H1 (cell line): ENCODE measurements at regions not wholly inside any gene's neighbourhood (a gene's known extent, or its start where the extent isn't known, plus 50 kb on each side); places are given as distances from the start of the nearest gene placed in this dataset.

Experiments used
- CTCF ChIA-PET: fragments of 300-600 bp; sonication (Branson Sonifier 250); formaldehyde crosslinking; loops from one replicate; lab custom pipeline; 2021; ENCODE audit not compliant: partially characterized antibody; lab: Charles Lee
- POLR2A ChIA-PET: fragments of 300-600 bp; sonication (Branson Sonifier 250); formaldehyde crosslinking; loops from one replicate; lab custom pipeline; 2021; ENCODE audit warnings: inconsistent platforms; ENCODE audit not compliant: partially characterized antibody; lab: Charles Lee
- DNase-seq, 2 experiments: peaks; one replicate each; pipeline versions ENCODE4 v3.0.0 to v3.0.0-alpha.2; 2010 to 2022; ENCODE audit warnings: low spot score in 2 of 2, low read depth in 1 of 2, mixed read lengths in 1 of 2
- FAIRE-seq: peaks from 2 replicates; lab custom pipeline; 2011; peaks lifted over from hg19 to GRCh38; lab: Jason Lieb, UNC
- H2AFZ ChIP-seq: 2 replicates; pipeline ENCODE4 v1.8.1; 2012; ENCODE audit warnings: low read length, inconsistent platforms
- H2AK5ac ChIP-seq: 2 replicates; pipeline ENCODE4 v1.6.1; 2013; ENCODE audit warnings: low read depth, low read length
- H2BK120ac ChIP-seq: replicated peaks from 2 replicates; pipeline ENCODE3; 2013; ENCODE audit warnings: low read depth, low read length, inconsistent platforms
- H2BK12ac ChIP-seq: 2 replicates; pipeline ENCODE4 v1.6.1; 2013; ENCODE audit warnings: low read depth, low read length
- H2BK15ac ChIP-seq: 2 replicates; pipeline ENCODE4 v1.6.1; 2013; ENCODE audit warnings: low read length
- H2BK20ac ChIP-seq: 2 replicates; pipeline ENCODE4 v1.6.1; 2013; ENCODE audit warnings: low read length
- H2BK5ac ChIP-seq: 2 replicates; pipeline ENCODE4 v1.6.1; 2013; ENCODE audit warnings: low read depth, low read length
- H3K14ac ChIP-seq: 2 replicates; pipeline ENCODE4 v1.6.1; 2013; ENCODE audit warnings: inconsistent platforms; ENCODE audit not compliant: insufficient read length
- H3K18ac ChIP-seq: 2 replicates; pipeline ENCODE4 v1.6.1; 2013; ENCODE audit warnings: low read length; ENCODE audit errors: extremely low read depth
- H3K23ac ChIP-seq: 2 replicates; pipeline ENCODE4 v1.6.1; 2013; ENCODE audit warnings: inconsistent platforms; ENCODE audit not compliant: insufficient read length
- H3K23me2 ChIP-seq: 2 replicates; pipeline ENCODE4 v1.6.1; 2013; ENCODE audit warnings: low read depth, low read length
- H3K27ac ChIP-seq: 2 replicates; pipeline ENCODE4 v1.6.1; 2011; ENCODE audit warnings: low read depth, low read length, inconsistent platforms
- H3K27me3 ChIP-seq, 4 experiments: replicated peaks in 1 of 4; 1 replicate in 1 of 4; 2 replicates in 3 of 4; pipeline versions ENCODE4 v1.6.1 to v1.8.1; 2011 to 2013; ENCODE audit warnings: low read length in 3 of 4, mild to moderate bottlenecking in 3 of 4, inconsistent platforms in 2 of 4, mixed read lengths in 2 of 4, moderate library complexity in 1 of 4; ENCODE audit not compliant: control insufficient read depth in 3 of 4, insufficient read depth in 3 of 4; ENCODE audit errors: extremely low read depth in 1 of 4
- H3K36me3 ChIP-seq, 4 experiments: 2 replicates each; pipeline versions ENCODE4 v1.6.1 to v1.8.1; 2011 to 2013; ENCODE audit warnings: mild to moderate bottlenecking in 4 of 4, low read length in 3 of 4, moderate library complexity in 2 of 4, control low read depth in 1 of 4, inconsistent platforms in 1 of 4; ENCODE audit not compliant: insufficient read depth in 4 of 4, control insufficient read depth in 2 of 4
- H3K4ac ChIP-seq: replicated peaks from 2 replicates; pipeline ENCODE3; 2013; ENCODE audit warnings: low read length, low read depth, mixed read lengths, inconsistent platforms; ENCODE audit not compliant: insufficient read length
- H3K4me1 ChIP-seq, 4 experiments: replicated peaks in 1 of 4; 1 replicate in 1 of 4; 2 replicates in 3 of 4; pipeline versions ENCODE4 v1.6.1 to v1.8.1; 2011 to 2013; ENCODE audit warnings: low read length in 3 of 4, inconsistent platforms in 2 of 4, mixed read lengths in 1 of 4; ENCODE audit not compliant: insufficient read depth in 4 of 4, control insufficient read depth in 3 of 4
- H3K4me2 ChIP-seq, 2 experiments: 2 replicates each; pipeline versions ENCODE4 v1.6.1 to v1.8.1; 2011 to 2013; ENCODE audit warnings: low read depth in 2 of 2, low read length in 2 of 2, control low read depth in 1 of 2, inconsistent platforms in 1 of 2, mild to moderate bottlenecking in 1 of 2; ENCODE audit not compliant: insufficient read depth in 1 of 2
- H3K4me3 ChIP-seq, 4 experiments: fragments of 200-600, 300-600 bp in 1 of 4; sonication (generic), shearing (Covaris generic), sonication (Bioruptor Twin) in 1 of 4; 2 replicates each; pipeline versions ENCODE4 v1.5.1 to v1.8.1; 2011 to 2016; ENCODE audit warnings: low read length in 4 of 4, low read depth in 3 of 4, control low read depth in 2 of 4, inconsistent platforms in 2 of 4, mild to moderate bottlenecking in 2 of 4, mixed read lengths in 1 of 4, moderate library complexity in 1 of 4; ENCODE audit not compliant: insufficient read depth in 2 of 4; ENCODE audit errors: extremely low read depth in 1 of 4
- H3K56ac ChIP-seq: replicated peaks from 2 replicates; pipeline ENCODE3; 2013; ENCODE audit warnings: low read depth, mild to moderate bottlenecking, mixed read lengths, low read length, inconsistent platforms; ENCODE audit not compliant: insufficient read length
- H3K79me1 ChIP-seq: 2 replicates; pipeline ENCODE4 v1.6.1; 2013; ENCODE audit warnings: low read depth, low read length, control low read depth
- H3K79me2 ChIP-seq, 2 experiments: 2 replicates each; pipeline versions ENCODE4 v1.6.1 to v1.8.1; 2012 to 2013; ENCODE audit warnings: low read length in 2 of 2, mild to moderate bottlenecking in 2 of 2, inconsistent platforms in 1 of 2; ENCODE audit not compliant: insufficient read depth in 2 of 2, control insufficient read depth in 1 of 2
- H3K9ac ChIP-seq, 4 experiments: replicated peaks in 1 of 4; 1 replicate in 1 of 4; 2 replicates in 3 of 4; pipeline versions ENCODE4 v1.6.1 to v1.8.1; 2011 to 2013; ENCODE audit warnings: low read depth in 3 of 4, low read length in 3 of 4, control low read depth in 2 of 4, mild to moderate bottlenecking in 2 of 4, moderate library complexity in 2 of 4, inconsistent platforms in 1 of 4; ENCODE audit errors: extremely low read depth in 1 of 4
- H3K9me3 ChIP-seq, 2 experiments: 2 replicates each; pipeline versions ENCODE4 v1.6.1 to v1.8.1; 2012 to 2013; ENCODE audit warnings: mild to moderate bottlenecking in 2 of 2, moderate library complexity in 2 of 2, control low read depth in 1 of 2, inconsistent platforms in 1 of 2, low read depth in 1 of 2, low read length in 1 of 2, mixed read lengths in 1 of 2; ENCODE audit not compliant: insufficient read depth in 2 of 2
- H4K20me1 ChIP-seq, 2 experiments: replicated peaks in 1 of 2; 2 replicates each; pipeline versions ENCODE3 to v1.8.1; 2011 to 2013; ENCODE audit warnings: inconsistent platforms in 2 of 2, low read length in 2 of 2, mild to moderate bottlenecking in 1 of 2; ENCODE audit not compliant: insufficient read depth in 2 of 2, control insufficient read depth in 1 of 2
- H4K5ac ChIP-seq: 2 replicates; pipeline ENCODE4 v1.6.1; 2013; ENCODE audit warnings: low read length, low read depth, mixed read lengths, inconsistent platforms; ENCODE audit not compliant: insufficient read length
- H4K8ac ChIP-seq: 2 replicates; pipeline ENCODE4 v1.8.0; 2013; ENCODE audit warnings: mild to moderate bottlenecking, moderate library complexity, low read length, inconsistent platforms; ENCODE audit not compliant: insufficient read depth; ENCODE audit errors: extremely low read depth
- H4K91ac ChIP-seq: replicated peaks from 2 replicates; pipeline ENCODE3; 2013; ENCODE audit warnings: low read length, mixed read lengths, inconsistent platforms; ENCODE audit not compliant: insufficient read length
- FOSL1 ChIP-seq: IDR thresholded peaks from 2 replicates; pipeline ENCODE4 v1.6.1; 2011; ENCODE audit warnings: mild to moderate bottlenecking, low read depth, low read length, moderate library complexity; ENCODE audit not compliant: insufficient read depth
- RNF2 ChIP-seq: fragments of 200-900, 300-1000 bp; sonication (generic); IDR thresholded peaks from 2 replicates; pipeline ENCODE4 v1.7.1; 2016; ENCODE audit warnings: borderline replicate concordance, low read depth, mild to moderate bottlenecking, antibody characterized with exemption, low read length; ENCODE audit not compliant: poor library complexity, severe bottlenecking; ENCODE audit errors: missing control alignments
- SIX5 ChIP-seq: IDR thresholded peaks from 2 replicates; pipeline ENCODE4 v1.6.1; 2011; ENCODE audit warnings: mild to moderate bottlenecking, low read depth, low read length
- WGBS, 2 experiments: shearing (Covaris generic) in 1 of 2; methylation state at CpG; one replicate each; pipeline versions ENCODE4 v1.1.6 to v1.1.7; 2013 to 2015; ENCODE audit warnings: low lambda C conversion rate in 2 of 2, mixed read lengths in 2 of 2, inconsistent platforms in 1 of 2, low coverage in 1 of 2, missing lambda C conversion rate in 1 of 2; ENCODE audit not compliant: insufficient replicate concordance in 2 of 2, insufficient coverage in 1 of 2, insufficient read length in 1 of 2; ENCODE audit errors: extremely low coverage in 1 of 2, missing lambda C conversion rate in 1 of 2; 5-methylcytosine and 5-hydroxymethylcytosine counted together

DNA sequence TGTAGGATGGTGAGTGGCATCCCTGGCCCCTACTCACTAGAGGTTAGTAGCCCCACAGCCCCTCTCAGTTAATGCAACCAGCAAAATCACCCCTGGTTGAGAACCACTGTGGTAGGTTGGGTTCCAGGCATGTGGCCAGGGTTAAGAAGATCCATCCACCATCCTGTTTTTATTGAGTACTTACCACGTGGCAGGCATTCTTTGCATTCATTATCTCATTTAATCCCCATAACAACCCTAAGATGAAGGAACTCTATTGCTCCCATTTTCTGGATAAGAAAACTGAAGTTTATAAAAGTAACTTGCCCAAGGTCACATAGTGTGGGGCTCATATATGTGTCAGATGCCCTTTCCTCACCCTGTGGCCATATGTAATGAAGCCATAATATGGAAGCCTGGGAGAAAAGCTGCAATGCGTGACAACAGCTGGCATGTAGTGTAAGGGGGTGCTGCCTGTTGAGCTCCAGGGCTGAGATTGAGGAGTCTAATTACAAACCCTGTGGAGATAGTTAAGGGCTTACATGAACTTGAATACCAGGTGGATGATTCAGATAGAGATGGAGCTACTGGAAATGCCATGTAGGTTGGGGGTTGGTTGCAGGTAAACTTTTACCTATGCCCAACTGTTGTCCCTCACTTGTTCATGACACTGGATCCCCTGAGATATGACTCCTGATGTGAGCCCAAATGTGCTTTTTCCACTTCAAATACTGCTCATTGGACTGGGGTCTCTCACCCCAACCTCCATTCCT lies 100.2 kb upstream of the PGRMC2 start:
- POLR2A ChIA-PET, result no interaction called here
- Histone ChIP-seq H4K5ac (no peak overlapping the region), H2BK20ac (no peak overlapping the region), H3K23me2 (no peaks in the 10 kb centered on the region), H3K4me3 (no peak overlapping the region), H2BK12ac (no peak overlapping the region), H3K9me3 (no peaks in the 10 kb centered on the region), H3K18ac (no peak overlapping the region), H3K4me2 (no peak overlapping the region), H2AK5ac (no peak overlapping the region), H3K27me3 (no peaks in the 10 kb centered on the region), H4K91ac (no peak overlapping the region), H3K4ac (no peak overlapping the region), H2BK15ac (no peak overlapping the region), H3K56ac (no peak overlapping the region), H3K36me3 (no peaks in the 10 kb centered on the region), H3K79me2 (no peaks in the 10 kb centered on the region), H2AFZ (no peak overlapping the region), H4K8ac (no peak overlapping the region), H3K79me1 (no peaks in the 10 kb centered on the region), H3K23ac (no peak overlapping the region), H3K9ac (no peak overlapping the region), H3K4me1 (peaks cover 0 to 4% (median 1%) of the 10 kb centered on the region in 4 experiments; a peak in 2 of 7 replicates), H3K14ac (no peak overlapping the region), H2BK120ac (no peak overlapping the region), H3K27ac (no peak overlapping the region), H2BK5ac (no peak overlapping the region), H4K20me1 (no peaks in the 10 kb centered on the region)
- CTCF ChIA-PET, result interaction anchor here (1.1 to 1.5 kb wide), 2 partner anchors 40 to 67 kb away, joined by 3 to 5 read pairs; no protein-coding TSS in a partner anchor
- no peak for FAIRE-seq
- no peak for DNase-seq
- no peak for TF ChIP-seq RNF2
- no peak for TF ChIP-seq SIX5
- no peak for TF ChIP-seq FOSL1
- WGBS, 2 experiments, result 90% methylated on average over 2 of the region's 2 CpGs; no CpG with 5 or more reads in 1 of the 2 experiments
